HEK293T (cell line): ENCODE measurements at regions not wholly inside any gene's neighbourhood (a gene's known extent, or its start where the extent isn't known, plus 50 kb on each side); places are given as distances from the start of the nearest gene placed in this dataset.

Experiments
- BHLHE40 ChIP-seq: fragments of 450-650 bp; IDR thresholded peaks from 2 replicates; pipeline ENCODE4 v1.6.1; 2016; ENCODE audit warnings: mild to moderate bottlenecking, moderate library complexity, borderline replicate concordance
- CTBP1 ChIP-seq: fragments of 450-650 bp; IDR thresholded peaks from 2 replicates; pipeline ENCODE4 v1.6.1; 2016; ENCODE audit warnings: borderline replicate concordance
- ELF4 ChIP-seq: fragments of 450-650 bp; IDR thresholded peaks from 2 replicates; pipeline ENCODE4 v1.6.1; 2017; ENCODE audit warnings: antibody characterized with exemption
- FOXA1 ChIP-seq: fragments of 450-650 bp; IDR thresholded peaks from 2 replicates; pipeline ENCODE4 v1.6.1; 2016; ENCODE audit warnings: mild to moderate bottlenecking
- FOXK2 ChIP-seq: fragments of 450-650 bp; IDR thresholded peaks from 2 replicates; pipeline ENCODE4 v1.6.1; 2016; ENCODE audit warnings: mild to moderate bottlenecking
- FOXM1 ChIP-seq: fragments of 450-650 bp; IDR thresholded peaks from 2 replicates; pipeline ENCODE4 v1.6.1; 2017; ENCODE audit warnings: mild to moderate bottlenecking, borderline replicate concordance
- HDGF ChIP-seq: fragments of 450-650 bp; IDR thresholded peaks from 2 replicates; pipeline ENCODE4 v1.6.1; 2017; ENCODE audit warnings: antibody characterized with exemption, borderline replicate concordance
- L3MBTL2 ChIP-seq: fragments of 450-650 bp; conservative IDR thresholded peaks from 2 replicates; pipeline ENCODE4 v1.6.1; 2016; ENCODE audit warnings: mild to moderate bottlenecking
- SP1 ChIP-seq: fragments of 450-650 bp; IDR thresholded peaks from 2 replicates; pipeline ENCODE4 v1.6.1; 2017
- SUZ12 ChIP-seq: fragments of 450-650 bp; IDR thresholded peaks from 2 replicates; pipeline ENCODE4 v1.6.1; 2016; ENCODE audit warnings: mild to moderate bottlenecking

DNA sequence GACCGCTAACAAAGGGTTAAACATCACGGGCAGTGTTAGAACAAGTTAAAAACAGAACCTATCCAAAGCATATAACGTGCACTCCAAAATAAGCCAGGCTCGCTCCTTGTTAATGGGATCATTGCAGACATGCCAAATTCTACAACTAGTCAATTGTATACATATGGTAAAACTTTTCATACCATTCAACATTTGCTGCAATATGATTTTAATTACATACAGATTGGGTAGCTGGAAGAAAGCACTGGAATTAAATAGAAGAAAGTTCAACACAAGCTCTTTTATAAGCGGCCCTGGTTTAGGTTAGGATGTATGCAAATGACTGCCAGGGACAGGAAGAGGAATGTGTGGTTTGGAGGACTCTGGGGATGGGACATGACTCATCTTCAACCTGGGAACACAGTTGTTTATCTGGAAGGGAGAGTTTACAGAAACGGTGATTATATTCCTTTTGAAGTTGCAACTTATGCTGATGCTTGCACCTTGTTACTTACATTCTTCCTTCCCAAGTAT, 62.5 kb upstream of the TIAM2 start:
- TF ChIP-seq FOXA1: no peak
- no peak for TF ChIP-seq SUZ12
- TF ChIP-seq FOXK2: no peak
- TF ChIP-seq SP1: no peak
- TF ChIP-seq FOXM1: no peak
- no peak for TF ChIP-seq L3MBTL2
- TF ChIP-seq CTBP1: no peak
- TF ChIP-seq ELF4: no peak
- no peak for TF ChIP-seq HDGF
- TF ChIP-seq BHLHE40: no peak
